IMR-90 (cell line): ENCODE measurements at regions not wholly inside any gene's neighbourhood (a gene's known extent, or its start where the extent isn't known, plus 50 kb on each side); places are given as distances from the start of the nearest gene placed in this dataset.

Source experiments
- ATAC-seq: fragments of 200-7000 bp; cut with Tn5 transposase; 2 replicates; pipeline ENCODE4 v1.9.1; 2020; ENCODE audit warnings: low read depth, mild to moderate bottlenecking, moderate library complexity
- BruUV-seq: library from RNA; stranded (reverse); fragments of 400-500 nt; replicated peaks from 2 replicates; lab custom pipeline; 2021; lab: Mats Ljungman, UMichigan
- CTCF ChIA-PET: fragments of 300-600 bp; formaldehyde crosslinking; extraction: SDS; loops from one replicate; lab custom pipeline; 2021; ENCODE audit warnings: antibody characterized with exemption; lab: Yijun Ruan, JAX
- POLR2A ChIA-PET: fragments of 300-600 bp; sonication (Branson Sonifier 250); formaldehyde crosslinking; loops from one replicate; lab custom pipeline; 2022; ENCODE audit warnings: antibody characterized with exemption; ENCODE audit not compliant: unreplicated experiment; lab: Charles Lee
- DNase-seq: peaks from one replicate; pipeline ENCODE4 v3.0.0; 2013
- H2AFZ ChIP-seq: replicated peaks from 2 replicates; pipeline ENCODE3; 2013; ENCODE audit warnings: low read length, mild to moderate bottlenecking; ENCODE audit not compliant: poor library complexity
- H2AK5ac ChIP-seq: 2 replicates; pipeline ENCODE4 v1.6.1; 2013; ENCODE audit warnings: low read depth, low read length, inconsistent platforms
- H2AK9ac ChIP-seq: replicated peaks from 2 replicates; pipeline ENCODE3; 2013; ENCODE audit warnings: mild to moderate bottlenecking, low read depth, low read length, moderate library complexity; ENCODE audit not compliant: poor library complexity
- H2BK120ac ChIP-seq: 2 replicates; pipeline ENCODE4 v1.6.1; 2013; ENCODE audit warnings: low read depth, low read length, inconsistent platforms
- H2BK15ac ChIP-seq: 3 replicates; pipeline ENCODE4 v1.6.1; 2013; ENCODE audit warnings: low read depth, low read length, inconsistent platforms
- H2BK20ac ChIP-seq: 2 replicates; pipeline ENCODE4 v1.6.1; 2013; ENCODE audit warnings: low read depth, mild to moderate bottlenecking, inconsistent platforms, low read length, moderate library complexity
- H2BK5ac ChIP-seq: 2 replicates; pipeline ENCODE4 v1.6.1; 2013; ENCODE audit warnings: mild to moderate bottlenecking, low read depth, low read length, inconsistent platforms; ENCODE audit not compliant: poor library complexity, severe bottlenecking
- H3K14ac ChIP-seq: replicated peaks from 2 replicates; pipeline ENCODE4 v1.6.1; 2013; ENCODE audit warnings: low read depth, low read length, inconsistent platforms
- H3K18ac ChIP-seq: 2 replicates; pipeline ENCODE4 v1.6.1; 2013; ENCODE audit warnings: low read depth, low read length, control low read depth
- H3K23ac ChIP-seq: 2 replicates; pipeline ENCODE4 v1.6.1; 2013; ENCODE audit warnings: low read depth, low read length, inconsistent platforms
- H3K27ac ChIP-seq: 2 replicates; pipeline ENCODE4 v1.5.1; 2013; ENCODE audit warnings: mild to moderate bottlenecking, control low read depth, low read length; ENCODE audit not compliant: insufficient read depth
- H3K27me3 ChIP-seq: 2 replicates; pipeline ENCODE4 v1.6.1; 2013; ENCODE audit warnings: low read length; ENCODE audit not compliant: control insufficient read depth, insufficient read depth
- H3K36me3 ChIP-seq: 2 replicates; pipeline ENCODE4 v1.6.1; 2013; ENCODE audit warnings: low read length, mixed read lengths; ENCODE audit not compliant: control insufficient read depth, insufficient read depth
- H3K4ac ChIP-seq: 2 replicates; pipeline ENCODE4 v1.6.1; 2013; ENCODE audit warnings: low read depth, low read length, inconsistent platforms
- H3K4me1 ChIP-seq: 2 replicates; pipeline ENCODE4 v1.6.1; 2013; ENCODE audit warnings: low read length, mixed read lengths; ENCODE audit not compliant: control insufficient read depth, insufficient read depth
- H3K4me2 ChIP-seq: 2 replicates; pipeline ENCODE4 v1.6.1; 2013; ENCODE audit warnings: low read depth, mild to moderate bottlenecking, control low read depth, low read length, moderate library complexity
- H3K4me3 ChIP-seq: 2 replicates; pipeline ENCODE4 v1.5.1; 2013; ENCODE audit warnings: low read depth, mild to moderate bottlenecking, control low read depth, low read length, moderate library complexity; ENCODE audit not compliant: insufficient read depth
- H3K56ac ChIP-seq: 2 replicates; pipeline ENCODE4 v1.6.1; 2013; ENCODE audit warnings: low read length, inconsistent platforms; ENCODE audit not compliant: insufficient read depth; ENCODE audit errors: extremely low read depth
- H3K79me1 ChIP-seq, 2 experiments: 2 replicates each; pipeline ENCODE4 v1.6.1; 2013; ENCODE audit warnings: low read length in 2 of 2, inconsistent platforms in 1 of 2, low read depth in 1 of 2
- H3K9ac ChIP-seq: 2 replicates; pipeline ENCODE4 v1.6.1; 2013; ENCODE audit warnings: low read depth, low read length, control low read depth
- H3K9me1 ChIP-seq: 2 replicates; pipeline ENCODE4 v1.6.1; 2013; ENCODE audit warnings: low read length, inconsistent platforms; ENCODE audit not compliant: insufficient read depth
- H3K9me3 ChIP-seq: 2 replicates; pipeline ENCODE4 v1.6.1; 2013; ENCODE audit warnings: low read length; ENCODE audit not compliant: control insufficient read depth, insufficient read depth
- H4K20me1 ChIP-seq: 2 replicates; pipeline ENCODE4 v1.6.1; 2013; ENCODE audit warnings: low read length, inconsistent platforms; ENCODE audit not compliant: insufficient read depth
- H4K5ac ChIP-seq: 2 replicates; pipeline ENCODE4 v1.6.1; 2013; ENCODE audit warnings: mild to moderate bottlenecking, low read depth, low read length, control low read depth
- H4K8ac ChIP-seq, 2 experiments: 2 replicates each; pipeline ENCODE4 v1.6.1; 2013; ENCODE audit warnings: low read depth in 2 of 2, low read length in 2 of 2, control low read depth in 1 of 2, inconsistent platforms in 1 of 2
- H4K91ac ChIP-seq: 2 replicates; pipeline ENCODE4 v1.6.1; 2013; ENCODE audit warnings: low read depth, low read length, inconsistent platforms; ENCODE audit not compliant: insufficient read depth
- BHLHE40 ChIP-seq: fragments of 150-350 bp; IDR thresholded peaks from 2 replicates; pipeline ENCODE4 v1.6.1; 2016; ENCODE audit warnings: mild to moderate bottlenecking, low read depth, low read length
- CEBPB ChIP-seq: IDR thresholded peaks from 2 replicates; pipeline ENCODE4 v1.6.1; 2012; ENCODE audit warnings: low read depth, low read length, improper control_type of control experiment
- CHD1 ChIP-seq: IDR thresholded peaks from 2 replicates; pipeline ENCODE4 v1.6.1; 2012; ENCODE audit warnings: low read depth, low read length, improper control_type of control experiment
- FOS ChIP-seq: fragments of 150-350 bp; IDR thresholded peaks from 2 replicates; pipeline ENCODE4 v1.6.1; 2016; ENCODE audit warnings: low read depth, low read length
- MAFK ChIP-seq: IDR thresholded peaks from 2 replicates; pipeline ENCODE4 v1.6.1; 2012; ENCODE audit warnings: low read depth, low read length, improper control_type of control experiment
- MAZ ChIP-seq: IDR thresholded peaks from 2 replicates; pipeline ENCODE4 v1.6.1; 2012; ENCODE audit warnings: low read depth, mild to moderate bottlenecking, low read length, improper control_type of control experiment, moderate library complexity, borderline replicate concordance
- MXI1 ChIP-seq: IDR thresholded peaks from 2 replicates; pipeline ENCODE4 v1.6.1; 2012; ENCODE audit warnings: low read depth, mild to moderate bottlenecking, low read length, moderate library complexity, borderline replicate concordance
- NFE2L2 ChIP-seq: fragments of 150-350 bp; IDR thresholded peaks from 2 replicates; pipeline ENCODE4 v1.6.1; 2016; ENCODE audit warnings: low read depth, mild to moderate bottlenecking, low read length
- POLR2A ChIP-seq: IDR thresholded peaks from 2 replicates; pipeline ENCODE4 v1.6.1; 2012; ENCODE audit warnings: mild to moderate bottlenecking, low read depth, low read length
- RAD21 ChIP-seq: IDR thresholded peaks from 2 replicates; pipeline ENCODE4 v1.6.1; 2012; ENCODE audit warnings: low read length, improper control_type of control experiment
- RCOR1 ChIP-seq: IDR thresholded peaks from 2 replicates; pipeline ENCODE4 v1.6.1; 2012; ENCODE audit warnings: mild to moderate bottlenecking, low read length, improper control_type of control experiment; ENCODE audit not compliant: insufficient replicate concordance
- RFX5 ChIP-seq: IDR thresholded peaks from 2 replicates; pipeline ENCODE4 v1.8.0; 2012; ENCODE audit warnings: low read depth, mild to moderate bottlenecking, low read length, moderate library complexity
- SMC3 ChIP-seq: fragments of 150-350 bp; IDR thresholded peaks from 2 replicates; pipeline ENCODE4 v1.6.1; 2016; ENCODE audit warnings: low read depth, mild to moderate bottlenecking, antibody characterized with exemption, low read length, moderate library complexity
- WGBS, 2 experiments: methylation state at CpG; one replicate each; pipeline versions ENCODE4 v1.1.5 to v1.1.7; 2013; ENCODE audit warnings: missing lambda C conversion rate in 2 of 2; ENCODE audit not compliant: insufficient read length in 1 of 2; ENCODE audit errors: extremely low coverage in 2 of 2; 5-methylcytosine and 5-hydroxymethylcytosine counted together
- dilution Hi-C: fragments of 300-500 bp; cut with HindIII; formaldehyde crosslinking; loops from one replicate; pipeline ENCODE4 v1.14.3; 2018; ENCODE audit warnings: low sequenced_read_pairs; ENCODE audit not compliant: unreplicated experiment
- in situ Hi-C: fragments of 300-500 bp; cut with MboI; formaldehyde crosslinking; loops from 3 replicates; pipeline ENCODE4 v1.14.3; 2019; ENCODE audit warnings: low sequenced_read_pairs, inconsistent platforms, mixed read lengths
- intact Hi-C: fragments of 100-400 bp; cut with micrococcal nuclease; formaldehyde crosslinking; loops from 2 replicates; pipeline ENCODE4 v1.10.0; 2022
- TF ChIP-seq, protein P1 (sequence below): fragments of 150-350 bp; IDR thresholded peaks from 2 replicates; pipeline ENCODE4 v1.6.1; 2017; ENCODE audit warnings: mild to moderate bottlenecking, antibody characterized with exemption, low read length, low read depth
- TF ChIP-seq, protein P2 (sequence below): conservative IDR thresholded peaks from 2 replicates; pipeline ENCODE4 v1.5.1; 2012; ENCODE audit warnings: mild to moderate bottlenecking, low read depth, low read length, improper control_type of control experiment
- TF ChIP-seq, protein P3 (sequence below): fragments of 150-350 bp; IDR thresholded peaks from 2 replicates; pipeline ENCODE4 v1.6.1; 2016; ENCODE audit warnings: low read depth, mild to moderate bottlenecking, low read length, moderate library complexity, borderline replicate concordance

DNA sequence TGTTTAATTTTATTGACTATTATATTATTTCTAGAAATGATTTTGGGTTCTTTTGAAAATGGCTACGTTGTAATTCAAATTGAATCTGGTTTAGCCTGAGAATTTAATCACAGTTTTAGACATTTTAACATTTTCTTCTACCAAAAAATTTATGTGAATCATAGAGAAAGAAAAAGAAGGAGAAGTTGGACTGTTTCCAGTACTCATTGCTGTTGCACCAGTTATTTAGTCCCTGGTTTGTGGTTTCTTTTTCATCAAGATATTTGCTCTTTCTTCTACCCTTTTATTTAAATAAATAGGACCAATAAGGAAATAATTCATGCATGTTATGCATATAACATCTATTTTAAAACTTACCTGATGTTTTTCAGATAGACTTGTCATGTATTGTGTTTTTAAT, 1337.1 kb downstream of the ROBO1 start:
- dilution Hi-C loops (no loop called here), intact Hi-C loops (no loop called here), in situ Hi-C loops (no loop called here)
- Histone ChIP-seq H2AFZ (no peak overlapping the region), H3K4me3 (no peak overlapping the region), H2AK9ac (no peak overlapping the region), H3K23ac (no peak overlapping the region), H3K4me1 (no peaks in the 10 kb centered on the region), H3K4ac (no peak overlapping the region), H3K56ac (no peak overlapping the region), H3K79me1 (no peaks in the 10 kb centered on the region), H3K9me3 (no peaks in the 10 kb centered on the region), H3K18ac (no peak overlapping the region), H2BK15ac (no peak overlapping the region), H4K91ac (no peak overlapping the region), H2AK5ac (no peak overlapping the region), H4K8ac (no peak overlapping the region), H2BK5ac (no peak overlapping the region), H2BK20ac (no peak overlapping the region), H3K14ac (no peak overlapping the region), H3K27ac (no peak overlapping the region), H2BK120ac (no peak overlapping the region), H3K36me3 (no peaks in the 10 kb centered on the region), H3K27me3 (no peaks in the 10 kb centered on the region), H3K9me1 (no peaks in the 10 kb centered on the region), H4K5ac (no peak overlapping the region), H4K20me1 (no peaks in the 10 kb centered on the region), H3K4me2 (no peak overlapping the region), H3K9ac (no peak overlapping the region)
- POLR2A ChIA-PET = no interaction called here
- no peak for TF ChIP-seq SMC3
- TF ChIP-seq FOS = no peak
- no peak for TF ChIP-seq MAFK
- no peak for TF ChIP-seq NFE2L2
- TF ChIP-seq RFX5 = no peak
- TF ChIP-seq, protein P1, sequence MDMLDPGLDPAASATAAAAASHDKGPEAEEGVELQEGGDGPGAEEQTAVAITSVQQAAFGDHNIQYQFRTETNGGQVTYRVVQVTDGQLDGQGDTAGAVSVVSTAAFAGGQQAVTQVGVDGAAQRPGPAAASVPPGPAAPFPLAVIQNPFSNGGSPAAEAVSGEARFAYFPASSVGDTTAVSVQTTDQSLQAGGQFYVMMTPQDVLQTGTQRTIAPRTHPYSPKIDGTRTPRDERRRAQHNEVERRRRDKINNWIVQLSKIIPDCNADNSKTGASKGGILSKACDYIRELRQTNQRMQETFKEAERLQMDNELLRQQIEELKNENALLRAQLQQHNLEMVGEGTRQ = no peak
- TF ChIP-seq, protein P2, sequence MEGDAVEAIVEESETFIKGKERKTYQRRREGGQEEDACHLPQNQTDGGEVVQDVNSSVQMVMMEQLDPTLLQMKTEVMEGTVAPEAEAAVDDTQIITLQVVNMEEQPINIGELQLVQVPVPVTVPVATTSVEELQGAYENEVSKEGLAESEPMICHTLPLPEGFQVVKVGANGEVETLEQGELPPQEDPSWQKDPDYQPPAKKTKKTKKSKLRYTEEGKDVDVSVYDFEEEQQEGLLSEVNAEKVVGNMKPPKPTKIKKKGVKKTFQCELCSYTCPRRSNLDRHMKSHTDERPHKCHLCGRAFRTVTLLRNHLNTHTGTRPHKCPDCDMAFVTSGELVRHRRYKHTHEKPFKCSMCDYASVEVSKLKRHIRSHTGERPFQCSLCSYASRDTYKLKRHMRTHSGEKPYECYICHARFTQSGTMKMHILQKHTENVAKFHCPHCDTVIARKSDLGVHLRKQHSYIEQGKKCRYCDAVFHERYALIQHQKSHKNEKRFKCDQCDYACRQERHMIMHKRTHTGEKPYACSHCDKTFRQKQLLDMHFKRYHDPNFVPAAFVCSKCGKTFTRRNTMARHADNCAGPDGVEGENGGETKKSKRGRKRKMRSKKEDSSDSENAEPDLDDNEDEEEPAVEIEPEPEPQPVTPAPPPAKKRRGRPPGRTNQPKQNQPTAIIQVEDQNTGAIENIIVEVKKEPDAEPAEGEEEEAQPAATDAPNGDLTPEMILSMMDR = no peak
- no peak for TF ChIP-seq CEBPB
- TF ChIP-seq RAD21 = no peak
- no peak for TF ChIP-seq MAZ
- no peak for TF ChIP-seq CHD1
- TF ChIP-seq RCOR1 = no peak
- TF ChIP-seq POLR2A = no peak
- no peak for TF ChIP-seq MXI1
- TF ChIP-seq, protein P3, sequence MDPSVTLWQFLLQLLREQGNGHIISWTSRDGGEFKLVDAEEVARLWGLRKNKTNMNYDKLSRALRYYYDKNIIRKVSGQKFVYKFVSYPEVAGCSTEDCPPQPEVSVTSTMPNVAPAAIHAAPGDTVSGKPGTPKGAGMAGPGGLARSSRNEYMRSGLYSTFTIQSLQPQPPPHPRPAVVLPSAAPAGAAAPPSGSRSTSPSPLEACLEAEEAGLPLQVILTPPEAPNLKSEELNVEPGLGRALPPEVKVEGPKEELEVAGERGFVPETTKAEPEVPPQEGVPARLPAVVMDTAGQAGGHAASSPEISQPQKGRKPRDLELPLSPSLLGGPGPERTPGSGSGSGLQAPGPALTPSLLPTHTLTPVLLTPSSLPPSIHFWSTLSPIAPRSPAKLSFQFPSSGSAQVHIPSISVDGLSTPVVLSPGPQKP = no peak
- no peak for TF ChIP-seq BHLHE40
- DNase-seq = no peak
- CTCF ChIA-PET = no interaction called here
- no peak for ATAC-seq
- WGBS, 2 experiments = no CpG with 5 or more reads among the region's 1 CpG
- no TSS peak for BruUV-seq
